ENCODE measurements at regions not wholly inside any gene's neighbourhood (a gene's known extent, or its start where the extent isn't known, plus 50 kb on each side); places are given as distances from the start of the nearest gene placed in this dataset.
A peak's percentile ranks its signal among the peaks of the same experiment; 100 is the strongest.

- CTCF ChIA-PET, result interaction anchor here (0.6 to 5.3 kb wide), 4 partner anchors 13 to 48 kb away, joined by 3 to 25 read pairs (median 6); no protein-coding TSS in a partner anchor
- POLR2A ChIA-PET, result no interaction called here
- ATAC-seq (no peak), DNase-seq (ENCODE audit: low read depth in 1 of 2, low spot score in 1 of 2) (no peak), FAIRE-seq (no peak)
- Histone ChIP-seq H3K27ac (no peak overlapping the region), H3K4me1 (no peaks in the 10 kb centered on the region), H3K9me3 (peaks cover 3% of the 10 kb centered on the region; the same call in 2 of the 3 replicates), H3K4me2 (no peak overlapping the region), H3K4me3 (no peak overlapping the region)
- 6% methylated on average over 5 of the region's 5 CpGs for WGBS (ENCODE audit: missing lambda C conversion rate)
- TF ChIP-seq, protein P1, sequence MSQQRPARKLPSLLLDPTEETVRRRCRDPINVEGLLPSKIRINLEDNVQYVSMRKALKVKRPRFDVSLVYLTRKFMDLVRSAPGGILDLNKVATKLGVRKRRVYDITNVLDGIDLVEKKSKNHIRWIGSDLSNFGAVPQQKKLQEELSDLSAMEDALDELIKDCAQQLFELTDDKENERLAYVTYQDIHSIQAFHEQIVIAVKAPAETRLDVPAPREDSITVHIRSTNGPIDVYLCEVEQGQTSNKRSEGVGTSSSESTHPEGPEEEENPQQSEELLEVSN (IDR thresholded peaks at IDR 0.05; ENCODE audit: borderline replicate concordance, low read depth), result no peak
- TF ChIP-seq ZNF302 (CRISPR knock-in tag; IDR thresholded peaks at IDR 0.05) (no peak), FOSB (CRISPR knock-in tag; IDR thresholded peaks at IDR 0.05) (no peak), MYC (IDR thresholded peaks at IDR 0.05; ENCODE audit: borderline replicate concordance, low read length) (no peak), KDM1A (IDR thresholded peaks at IDR 0.05; ENCODE audit: low read depth) (no peak), POLR2A (IDR thresholded peaks at IDR 0.05; ENCODE audit: low read length) (no peak), RFX5 (IDR thresholded peaks at IDR 0.05) (no peak), NFE2L2 (conservative IDR thresholded peaks at IDR 0.05; ENCODE audit: low read length) (no peak), MAFK (IDR thresholded peaks at IDR 0.05; ENCODE audit: partially characterized antibody) (no peak), FOSL2 (IDR thresholded peaks at IDR 0.05) (no peak), FOSL2 (CRISPR knock-in tag; IDR thresholded peaks at IDR 0.05) (no peak), ZC3H11A (IDR thresholded peaks at IDR 0.05) (no peak), RCOR1 (IDR thresholded peaks at IDR 0.05; ENCODE audit: low read depth, low read length) (no peak)
Measured at GRCh38 chr19:28619816-28620429, 593.0 kb downstream of the UQCRFS1 start.

- FAIRE-seq (peak; percentile 61), ATAC-seq (no peak), DNase-seq (ENCODE audit: low read depth in 1 of 2, low spot score in 1 of 2) (no peak)
- Histone ChIP-seq H3K4me3 (no peak overlapping the region), H3K9me3 (peaks cover 6% of the 10 kb centered on the region; the same call in 2 of the 3 replicates), H3K4me2 (no peak overlapping the region), H3K27ac (no peak overlapping the region), H3K4me1 (no peaks in the 10 kb centered on the region)
- TF ChIP-seq POLR2AphosphoS2 (conservative IDR thresholded peaks at IDR 0.05; ENCODE audit: low read length), result no peak
- CTCF ChIA-PET, result interaction anchor here (1.5 to 5.3 kb wide), 3 partner anchors 13 to 46 kb away, joined by 4 to 25 read pairs (median 4); no protein-coding TSS in a partner anchor
- WGBS (ENCODE audit: missing lambda C conversion rate), result 1% methylated on average over 4 of the region's 4 CpGs
- POLR2A ChIA-PET, result no interaction called here
Measured at GRCh38 chr19:28618504-28618903, 594.4 kb downstream of the UQCRFS1 start.

GRCh38 chr19:28615966-28616365 is 597.0 kb downstream of the UQCRFS1 start:
- TF ChIP-seq NFE2L2 (conservative IDR thresholded peaks at IDR 0.05; ENCODE audit: low read length), result no peak
- no peak for TF ChIP-seq HOXB13 (CRISPR knock-in tag; IDR thresholded peaks at IDR 0.05; ENCODE audit: low read depth)
- no peak for TF ChIP-seq CEBPB (IDR thresholded peaks at IDR 0.05)
- TF ChIP-seq CHD4 (IDR thresholded peaks at IDR 0.05; ENCODE audit: borderline replicate concordance), result no peak
- TF ChIP-seq RCOR1 (IDR thresholded peaks at IDR 0.05; ENCODE audit: low read depth, low read length), result no peak
- TF ChIP-seq, protein P2, sequence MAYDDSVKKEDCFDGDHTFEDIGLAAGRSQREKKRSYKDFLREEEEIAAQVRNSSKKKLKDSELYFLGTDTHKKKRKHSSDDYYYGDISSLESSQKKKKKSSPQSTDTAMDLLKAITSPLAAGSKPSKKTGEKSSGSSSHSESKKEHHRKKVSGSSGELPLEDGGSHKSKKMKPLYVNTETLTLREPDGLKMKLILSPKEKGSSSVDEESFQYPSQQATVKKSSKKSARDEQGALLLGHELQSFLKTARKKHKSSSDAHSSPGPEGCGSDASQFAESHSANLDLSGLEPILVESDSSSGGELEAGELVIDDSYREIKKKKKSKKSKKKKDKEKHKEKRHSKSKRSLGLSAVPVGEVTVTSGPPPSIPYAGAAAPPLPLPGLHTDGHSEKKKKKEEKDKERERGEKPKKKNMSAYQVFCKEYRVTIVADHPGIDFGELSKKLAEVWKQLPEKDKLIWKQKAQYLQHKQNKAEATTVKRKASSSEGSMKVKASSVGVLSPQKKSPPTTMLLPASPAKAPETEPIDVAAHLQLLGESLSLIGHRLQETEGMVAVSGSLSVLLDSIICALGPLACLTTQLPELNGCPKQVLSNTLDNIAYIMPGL (CRISPR knock-in tag; IDR thresholded peaks at IDR 0.05; ENCODE audit: borderline replicate concordance), result no peak
- TF ChIP-seq MAZ (IDR thresholded peaks at IDR 0.05; ENCODE audit: borderline replicate concordance, low read depth, low read length), result no peak
- TF ChIP-seq POLR2A (IDR thresholded peaks at IDR 0.05; ENCODE audit: low read length), result no peak
- FAIRE-seq, result no peak
- Histone ChIP-seq H3K4me2 (no peak overlapping the region), H3K9me3 (peaks cover 9% of the 10 kb centered on the region; the same call in 2 of the 3 replicates), H3K4me3 (no peak overlapping the region), H3K27ac (no peak overlapping the region), H3K4me1 (no peaks in the 10 kb centered on the region)
- ChIA-PET POLR2A (no interaction called here), CTCF (no interaction called here)
- no peak for ATAC-seq
- 2% methylated on average over 1 of the region's 1 CpG for WGBS (ENCODE audit: missing lambda C conversion rate)
- DNase-seq (ENCODE audit: low read depth in 1 of 2, low spot score in 1 of 2), result no peak

DNA sequence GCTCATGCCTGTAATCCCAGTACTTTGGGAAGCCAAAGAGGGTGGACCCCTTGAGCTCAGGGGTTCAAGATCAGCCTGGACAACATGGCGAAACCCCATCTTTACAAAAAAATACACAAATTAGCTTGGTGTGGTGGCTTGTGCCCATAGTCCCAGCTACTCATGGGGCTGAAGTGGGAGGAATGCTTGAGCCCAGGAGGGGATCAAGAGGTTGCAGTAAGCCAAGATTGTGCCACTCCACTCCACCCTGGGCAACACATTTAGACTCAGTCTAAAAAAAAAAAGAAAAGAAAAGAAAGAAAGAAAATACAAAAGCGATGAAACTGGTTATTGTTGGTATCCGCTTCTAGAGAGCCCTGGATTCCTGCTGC is 597.4 kb downstream of the UQCRFS1 start:
- Histone ChIP-seq H3K9me3 (peaks cover 9% of the 10 kb centered on the region; the same call in 2 of the 3 replicates), H3K27ac (no peak overlapping the region), H3K4me3 (no peak overlapping the region), H3K4me2 (no peak overlapping the region), H3K4me1 (no peaks in the 10 kb centered on the region)
- 38% methylated on average over 3 of the region's 3 CpGs for WGBS (ENCODE audit: missing lambda C conversion rate)
- TF ChIP-seq NR3C1 (IDR thresholded peaks at IDR 0.05) (no peak), PHF8 (IDR thresholded peaks at IDR 0.05; ENCODE audit: borderline replicate concordance, low read depth) (no peak), CBX8 (IDR thresholded peaks at IDR 0.05) (no peak), CHD2 (IDR thresholded peaks at IDR 0.05; ENCODE audit: low read length, partially characterized antibody) (no peak)
- FAIRE-seq (no peak), DNase-seq (ENCODE audit: low read depth in 1 of 2, low spot score in 1 of 2) (no peak), ATAC-seq (no peak)
- ChIA-PET POLR2A (no interaction called here), CTCF (no interaction called here)

All from A549 (cell line).